Progenitor cell of endocrine pancreas (in vitro differentiated cells): ENCODE measurements at regions not wholly inside any gene's neighbourhood (a gene's known extent, or its start where the extent isn't known, plus 50 kb on each side); places are given as distances from the start of the nearest gene placed in this dataset.

ENCODE experiments used
- DNase-seq: peaks from one replicate; pipeline ENCODE4 v3.0.0; 2021; ENCODE audit warnings: low spot score; ENCODE audit not compliant: unreplicated experiment
- H3K27ac Mint-ChIP-seq: 2 replicates; pipeline ENCODE4 v1.8.0; 2021; ENCODE audit warnings: mild to moderate bottlenecking, moderate library complexity, mixed read lengths
- H3K27me3 Mint-ChIP-seq: 2 replicates; pipeline ENCODE4 v1.8.0; 2021; ENCODE audit warnings: mixed read lengths
- H3K36me3 Mint-ChIP-seq: 2 replicates; pipeline ENCODE4 v1.8.0; 2022; ENCODE audit warnings: mixed read lengths; ENCODE audit not compliant: insufficient read depth
- H3K4me1 Mint-ChIP-seq: 2 replicates; pipeline ENCODE4 v1.8.0; 2021; ENCODE audit warnings: low read depth, mixed read lengths
- H3K4me3 Mint-ChIP-seq: 2 replicates; pipeline ENCODE4 v1.8.0; 2021; ENCODE audit warnings: low read depth, mild to moderate bottlenecking, moderate library complexity, mixed read lengths
- H3K9me3 Mint-ChIP-seq: 2 replicates; pipeline ENCODE4 v1.8.0; 2021; ENCODE audit warnings: low read depth, mixed read lengths
- TF ChIP-seq, protein P1 (sequence below): fragments of 200-600 bp; sonication (generic); IDR thresholded peaks from one replicate; pipeline ENCODE4 v1.5.0; 2021; ENCODE audit warnings: antibody characterized with exemption, mild to moderate bottlenecking; ENCODE audit not compliant: unreplicated experiment

DNA sequence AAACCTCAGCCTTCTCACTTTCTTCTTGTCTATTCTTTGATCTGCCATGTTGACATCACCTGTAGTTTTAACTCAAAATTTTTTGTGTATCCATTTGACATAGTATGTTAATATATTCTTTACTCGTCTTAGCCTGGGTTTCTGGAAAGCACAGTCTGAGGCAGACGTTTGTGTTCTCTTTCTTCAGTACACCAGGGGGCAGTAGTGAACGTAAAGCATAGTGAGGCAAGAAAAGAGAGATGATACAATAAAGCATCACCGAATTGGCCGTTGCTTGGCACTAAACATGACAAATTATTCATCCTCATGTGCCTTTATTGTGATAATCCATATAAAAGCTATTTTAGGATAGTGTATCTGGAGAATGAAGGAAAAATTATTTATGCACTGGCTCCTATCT is 141.0 kb upstream of the MYRIP start:
- no peaks in the 10 kb centered on the region for H3K36me3 Mint-ChIP-seq
- H3K27me3 Mint-ChIP-seq, result no peaks in the 10 kb centered on the region
- H3K4me3 Mint-ChIP-seq, result no peak overlapping the region
- H3K9me3 Mint-ChIP-seq, result no peaks in the 10 kb centered on the region
- TF ChIP-seq, protein P1, sequence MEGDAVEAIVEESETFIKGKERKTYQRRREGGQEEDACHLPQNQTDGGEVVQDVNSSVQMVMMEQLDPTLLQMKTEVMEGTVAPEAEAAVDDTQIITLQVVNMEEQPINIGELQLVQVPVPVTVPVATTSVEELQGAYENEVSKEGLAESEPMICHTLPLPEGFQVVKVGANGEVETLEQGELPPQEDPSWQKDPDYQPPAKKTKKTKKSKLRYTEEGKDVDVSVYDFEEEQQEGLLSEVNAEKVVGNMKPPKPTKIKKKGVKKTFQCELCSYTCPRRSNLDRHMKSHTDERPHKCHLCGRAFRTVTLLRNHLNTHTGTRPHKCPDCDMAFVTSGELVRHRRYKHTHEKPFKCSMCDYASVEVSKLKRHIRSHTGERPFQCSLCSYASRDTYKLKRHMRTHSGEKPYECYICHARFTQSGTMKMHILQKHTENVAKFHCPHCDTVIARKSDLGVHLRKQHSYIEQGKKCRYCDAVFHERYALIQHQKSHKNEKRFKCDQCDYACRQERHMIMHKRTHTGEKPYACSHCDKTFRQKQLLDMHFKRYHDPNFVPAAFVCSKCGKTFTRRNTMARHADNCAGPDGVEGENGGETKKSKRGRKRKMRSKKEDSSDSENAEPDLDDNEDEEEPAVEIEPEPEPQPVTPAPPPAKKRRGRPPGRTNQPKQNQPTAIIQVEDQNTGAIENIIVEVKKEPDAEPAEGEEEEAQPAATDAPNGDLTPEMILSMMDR, result peak; percentile 69
- no peaks in the 10 kb centered on the region for H3K4me1 Mint-ChIP-seq
- no peak overlapping the region for H3K27ac Mint-ChIP-seq
- DNase-seq, result no peak

- TF ChIP-seq, protein P1, result no peak
Measured at GRCh38 chr3:39671116-39671515, 138.3 kb upstream of the MYRIP start.

DNA sequence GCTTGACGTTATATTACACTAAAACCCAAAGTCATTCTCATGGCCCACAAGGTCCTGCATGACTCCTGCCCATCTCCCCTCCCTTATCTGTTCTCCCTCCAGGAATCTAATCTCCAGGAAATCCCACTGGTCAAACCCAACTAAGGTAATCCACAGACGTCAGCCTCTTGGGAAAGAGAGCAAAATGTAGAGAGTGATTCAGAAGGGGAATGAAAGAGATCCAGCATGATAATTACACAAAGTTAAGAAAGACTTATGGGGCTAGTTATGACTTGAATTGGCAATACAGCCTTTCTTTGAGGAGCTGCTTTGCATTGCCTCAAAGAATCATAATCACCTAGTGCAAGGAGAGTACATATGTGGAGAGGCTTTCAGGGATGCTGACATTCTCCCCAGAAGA is 137.8 kb upstream of the MYRIP start:
- Mint-ChIP-seq H3K27ac (no peak overlapping the region), H3K27me3 (no peaks in the 10 kb centered on the region), H3K36me3 (no peaks in the 10 kb centered on the region), H3K9me3 (no peaks in the 10 kb centered on the region), H3K4me1 (no peaks in the 10 kb centered on the region), H3K4me3 (no peak overlapping the region)
- no peak for DNase-seq
- TF ChIP-seq, protein P1, result no peak

More at GRCh38 chr3:39671116-39671515, 138.3 kb upstream of the MYRIP start:
- no peak for DNase-seq
- Mint-ChIP-seq H3K4me3 (no peak overlapping the region), H3K4me1 (no peaks in the 10 kb centered on the region), H3K27me3 (no peaks in the 10 kb centered on the region), H3K27ac (no peak overlapping the region), H3K9me3 (no peaks in the 10 kb centered on the region), H3K36me3 (no peaks in the 10 kb centered on the region)

DNA sequence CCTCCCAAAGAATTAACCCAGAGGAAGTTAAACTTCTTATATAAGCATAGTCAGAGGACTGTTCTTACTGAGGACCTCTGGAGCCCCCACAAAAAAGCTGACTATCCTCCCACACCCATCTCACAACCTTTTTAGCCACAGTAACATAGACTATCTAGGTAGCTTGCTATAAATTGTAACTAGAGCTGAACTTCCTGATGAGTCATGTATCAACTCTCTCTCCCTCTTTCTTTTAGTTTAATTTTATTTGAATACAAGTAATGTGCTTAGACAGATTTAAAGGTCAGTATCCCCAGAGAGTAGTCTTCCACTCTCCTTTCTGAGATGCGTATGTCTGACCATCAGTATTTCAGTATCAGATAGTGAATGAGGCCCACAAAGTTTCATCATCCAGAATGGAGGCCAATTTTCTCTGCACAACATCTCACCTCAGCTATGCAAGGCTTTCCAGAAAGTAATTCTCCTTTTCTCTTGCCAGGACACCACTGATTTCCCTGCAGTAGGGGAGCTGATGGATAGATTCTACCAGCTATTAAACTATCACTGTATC is 104.0 kb upstream of the MYRIP start:
- Mint-ChIP-seq H3K9me3 (peaks cover 5% of the 10 kb centered on the region), H3K4me3 (no peak overlapping the region), H3K4me1 (no peaks in the 10 kb centered on the region), H3K27ac (no peak overlapping the region), H3K27me3 (peaks cover 19% of the 10 kb centered on the region), H3K36me3 (no peaks in the 10 kb centered on the region)
- TF ChIP-seq, protein P1, result no peak
- no peak for DNase-seq

DNA sequence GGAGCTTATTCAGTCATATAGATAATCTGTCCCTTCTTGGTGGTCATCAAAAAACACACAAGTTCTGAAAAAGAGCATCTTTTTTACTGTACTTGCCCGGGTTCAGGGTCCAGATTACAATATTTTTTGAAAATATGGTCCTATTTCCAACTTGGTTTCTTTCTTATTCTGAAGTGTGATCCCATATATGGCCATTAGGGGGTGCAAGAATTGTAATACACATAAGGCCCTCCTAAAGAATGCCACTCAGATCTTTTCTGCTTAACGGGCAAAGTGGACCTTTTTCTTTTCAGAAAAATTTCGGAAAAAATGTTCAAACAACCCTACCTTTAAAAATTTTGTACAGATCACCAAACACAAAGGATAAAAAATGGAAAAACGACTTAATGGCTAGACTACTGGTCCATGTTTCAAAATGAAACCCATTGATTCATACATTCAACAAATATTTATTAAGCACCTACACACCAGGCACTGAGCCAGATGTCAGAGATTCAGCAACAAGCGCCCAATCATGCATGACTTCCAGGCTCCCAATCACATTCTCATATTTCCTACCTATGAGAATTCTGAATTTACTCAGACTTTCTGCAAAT is 102.0 kb upstream of the MYRIP start:
- Mint-ChIP-seq H3K27ac (no peak overlapping the region), H3K4me3 (no peak overlapping the region), H3K4me1 (no peaks in the 10 kb centered on the region), H3K9me3 (peaks cover under 1% of the 10 kb centered on the region), H3K36me3 (no peaks in the 10 kb centered on the region), H3K27me3 (peaks cover 21% of the 10 kb centered on the region)
- TF ChIP-seq, protein P1, result peak; percentile 71
- no peak for DNase-seq
